Mucosa of gallbladder (tissue), 1 donor: ENCODE measurements at regions not wholly inside any gene's neighbourhood (a gene's known extent, or its start where the extent isn't known, plus 50 kb on each side); places are given as distances from the start of the nearest gene placed in this dataset.

ENCODE experiments used
- DNase-seq: peaks from one replicate; pipeline ENCODE4 v3.0.0-alpha.2; 2020; ENCODE audit warnings: low spot score
- donor health status: DM: no; HTN: no; CAD: no.

DNA sequence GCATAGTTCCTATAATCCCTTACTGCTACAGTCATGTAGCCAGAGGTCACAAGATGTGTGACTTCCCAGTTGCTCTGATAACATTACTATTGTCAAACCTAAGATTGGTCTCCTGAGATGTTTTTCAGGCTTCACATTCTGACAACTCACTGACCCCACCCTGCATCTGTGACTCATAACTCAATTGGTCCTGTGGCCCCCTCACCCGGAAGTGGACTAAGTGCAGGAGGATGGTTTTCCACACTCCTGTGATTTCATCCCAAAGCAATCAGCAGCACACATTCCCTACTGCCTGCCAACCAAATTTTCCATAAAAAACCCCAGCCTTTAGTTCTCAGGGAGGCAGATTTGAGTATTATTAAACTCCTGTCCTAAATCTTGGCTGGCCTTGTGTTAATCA is 564.9 kb upstream of the ZNF385D start:
- DNase-seq, result no peak

DNA sequence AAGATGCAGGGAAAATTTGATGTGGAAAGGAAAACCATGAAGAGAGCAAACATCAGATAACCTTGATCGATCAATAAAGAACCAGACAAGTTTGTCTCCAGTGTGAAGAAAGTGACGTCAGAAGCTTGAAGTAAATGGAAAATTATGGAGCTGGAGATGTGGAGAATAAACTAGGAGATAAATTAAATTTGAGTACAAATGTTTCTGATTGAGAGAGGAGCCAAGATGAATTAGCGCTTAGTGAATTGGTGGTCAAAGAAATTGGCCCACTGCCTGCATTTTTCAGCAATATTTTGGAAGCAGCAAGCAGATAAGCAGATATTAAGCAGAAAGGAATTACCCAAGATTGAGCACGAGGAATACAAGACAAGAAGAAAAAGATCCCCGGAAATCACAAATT is 567.3 kb upstream of the ZNF385D start:
- DNase-seq, result no peak

DNA sequence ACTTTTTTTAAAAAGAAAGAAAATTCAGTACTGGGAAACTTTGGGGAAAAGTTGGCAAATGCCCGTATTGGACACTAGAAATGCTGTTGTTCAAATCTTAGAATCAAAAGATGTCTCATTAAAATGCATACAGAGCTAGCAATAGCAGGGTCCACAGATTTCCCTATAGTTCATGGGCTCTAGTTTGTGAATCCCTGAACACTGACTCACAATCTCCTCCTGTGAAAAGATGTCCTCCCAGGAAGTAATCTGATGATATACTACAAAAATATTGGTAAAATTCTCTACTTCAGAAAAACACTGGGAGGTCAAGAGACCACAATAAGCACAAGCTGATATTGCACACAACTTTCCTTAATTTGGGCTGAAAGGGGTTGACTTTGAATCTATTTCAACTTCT is 568.4 kb upstream of the ZNF385D start:
- DNase-seq, result no peak

DNA sequence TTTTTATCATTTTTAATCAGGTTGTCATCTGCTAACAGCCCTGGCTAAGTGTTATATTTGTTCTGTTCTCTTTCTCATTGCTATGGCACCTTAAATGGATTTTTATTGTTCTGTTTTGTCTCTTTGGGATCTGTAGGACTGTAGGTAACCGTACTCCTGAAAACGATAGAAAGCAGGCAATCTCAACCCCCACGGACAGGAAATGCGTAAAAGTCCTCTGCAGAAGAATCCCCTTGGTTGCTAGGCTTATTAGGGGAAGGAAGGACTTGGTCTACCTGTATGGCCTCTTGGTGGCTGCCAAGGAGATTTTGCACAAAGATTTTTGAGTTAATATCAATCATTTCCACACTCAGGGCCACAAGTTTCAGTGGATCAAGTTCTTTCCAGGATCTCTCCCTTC is 571.9 kb upstream of the ZNF385D start:
- DNase-seq, result no peak

DNA sequence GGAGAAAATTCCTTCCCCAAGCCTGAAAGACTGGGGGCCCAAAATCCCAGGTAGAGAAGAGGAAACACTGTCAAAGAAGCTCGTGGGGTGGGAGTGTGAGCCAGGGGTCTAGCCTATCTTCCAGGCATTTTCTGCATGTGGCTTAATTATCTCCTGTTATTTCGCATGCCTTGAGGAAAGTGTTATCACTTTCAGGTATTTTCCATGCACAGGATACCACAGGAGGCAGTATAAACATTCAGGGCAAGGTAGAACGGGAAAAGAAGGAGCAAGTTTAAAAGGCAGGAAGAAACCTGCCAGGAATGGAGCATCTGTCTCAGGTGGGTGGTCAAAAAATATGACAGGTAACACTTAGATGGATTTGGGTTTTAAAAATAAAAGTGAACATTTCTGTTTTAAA is 575.3 kb upstream of the ZNF385D start:
- DNase-seq, result no peak

DNA sequence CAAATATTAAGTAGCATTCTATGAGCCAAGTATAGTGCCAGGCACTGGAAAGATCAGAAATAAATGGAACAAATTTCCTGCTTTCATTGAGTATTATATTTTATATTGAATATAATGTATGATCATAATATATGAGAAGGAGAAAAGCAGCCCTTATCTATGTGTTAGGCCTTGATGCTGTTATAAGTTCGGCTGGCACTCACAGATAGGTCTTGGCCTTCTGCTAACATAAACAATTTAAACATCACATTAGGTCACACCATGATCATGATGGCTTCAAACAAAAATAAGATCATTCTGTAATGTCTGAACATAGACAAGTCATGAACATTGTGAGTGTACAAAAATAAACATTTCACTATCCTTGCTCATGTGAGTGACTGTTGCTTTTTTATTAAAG is 584.0 kb upstream of the ZNF385D start:
- DNase-seq, result no peak

DNA sequence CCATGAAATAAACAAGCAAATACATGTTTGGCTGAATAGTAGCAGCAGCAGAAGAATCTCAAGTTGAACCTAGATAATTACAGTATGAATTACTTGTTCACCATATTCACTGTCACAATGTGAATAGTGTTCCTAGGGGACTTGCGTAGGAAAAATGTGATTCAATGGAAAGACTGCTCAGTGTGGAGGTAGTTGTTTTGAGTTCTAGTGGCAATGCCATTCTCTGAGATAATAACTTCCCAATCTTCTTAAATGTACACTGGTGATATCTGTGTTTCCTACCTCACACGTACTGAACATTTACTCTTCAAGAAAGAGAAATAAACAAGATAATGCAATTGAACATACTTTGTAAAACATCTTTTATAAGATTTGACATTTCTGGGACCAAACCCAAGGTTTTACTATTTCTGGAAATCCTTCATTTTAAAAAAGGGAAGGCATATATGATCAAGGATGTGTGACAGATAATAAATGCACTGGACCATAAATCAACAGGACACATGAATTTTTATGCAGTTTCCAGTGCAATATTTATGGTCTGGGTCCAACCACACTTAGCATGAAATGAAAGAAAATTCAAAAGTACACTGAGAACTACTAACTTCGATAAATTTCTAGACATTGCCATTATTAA is 598.3 kb upstream of the ZNF385D start:
- no peak for DNase-seq

DNA sequence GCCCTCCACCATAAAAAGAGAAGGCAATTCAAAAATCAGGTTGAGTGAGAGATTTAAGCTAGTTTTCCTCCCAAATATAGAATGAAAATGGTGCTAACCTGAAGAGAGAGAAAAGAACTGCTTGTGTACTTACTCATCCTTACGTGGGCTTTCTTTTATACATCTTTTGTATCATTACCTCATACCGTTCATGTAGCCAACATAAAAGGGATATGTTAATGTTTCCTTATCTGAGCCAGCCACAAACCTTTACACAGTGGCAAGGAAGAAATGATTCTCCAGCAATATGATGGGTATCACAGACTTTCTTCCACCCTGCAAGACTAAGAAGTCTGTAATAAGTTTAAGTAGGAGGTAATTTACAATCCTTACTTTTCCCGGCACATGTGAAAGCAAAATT is 600.8 kb upstream of the ZNF385D start:
- DNase-seq, result no peak

DNA sequence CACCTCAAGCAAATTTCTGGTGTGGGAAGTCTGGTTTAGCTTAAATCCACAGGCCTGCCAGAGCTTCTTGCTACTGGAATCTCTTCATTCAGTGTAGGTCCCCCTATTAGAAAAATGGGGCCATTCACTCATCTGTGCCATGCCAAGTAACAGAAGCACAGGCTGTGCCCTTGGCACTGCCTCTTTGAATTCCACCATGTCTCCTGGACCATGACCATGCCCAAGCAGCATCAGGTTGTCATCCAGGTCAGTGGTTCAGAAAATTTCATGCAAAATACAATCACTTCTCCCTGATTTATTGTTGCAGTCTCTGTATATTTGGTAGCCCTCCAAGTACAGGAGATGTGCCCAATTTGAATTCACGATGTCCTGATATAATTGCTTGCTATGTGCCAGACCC is 602.1 kb upstream of the ZNF385D start:
- DNase-seq, result no peak

DNA sequence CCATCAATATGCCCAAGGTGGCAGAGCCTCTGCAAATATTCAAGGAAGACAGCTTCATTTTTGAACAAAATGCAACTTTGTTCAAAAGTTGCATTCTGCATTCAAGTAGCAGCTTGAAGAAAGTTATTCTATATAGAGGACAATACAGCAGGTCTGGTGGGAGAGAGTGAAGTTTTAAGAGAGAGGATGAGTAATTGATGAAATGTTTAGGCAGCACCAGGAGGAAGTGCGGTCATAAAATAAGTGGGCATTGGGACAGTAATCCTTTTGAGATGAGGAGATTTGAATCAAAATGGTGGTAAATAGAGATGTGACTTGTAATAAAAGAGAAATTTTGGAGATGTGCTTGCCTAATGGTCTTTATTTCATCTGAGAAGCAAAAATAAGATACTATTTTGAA is 607.3 kb upstream of the ZNF385D start:
- no peak for DNase-seq

DNA sequence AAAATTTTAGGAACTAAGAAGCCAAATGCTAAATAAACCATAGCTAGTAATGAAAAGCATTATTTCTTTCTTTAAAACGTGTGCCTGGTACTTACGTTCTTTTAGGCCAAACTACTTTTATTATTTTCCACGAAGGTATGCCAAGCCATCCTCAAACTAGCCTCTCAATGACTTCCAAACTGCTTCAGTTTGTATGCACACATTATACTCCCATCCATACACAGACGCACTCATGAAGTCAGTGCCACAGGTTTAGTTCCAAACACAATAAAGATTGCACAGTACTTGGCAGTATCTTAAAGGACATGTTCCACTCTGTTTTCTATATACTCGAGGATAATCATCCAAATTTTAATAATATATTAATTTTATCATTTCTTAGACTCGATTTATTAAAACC is 609.2 kb upstream of the ZNF385D start:
- DNase-seq, result no peak

DNA sequence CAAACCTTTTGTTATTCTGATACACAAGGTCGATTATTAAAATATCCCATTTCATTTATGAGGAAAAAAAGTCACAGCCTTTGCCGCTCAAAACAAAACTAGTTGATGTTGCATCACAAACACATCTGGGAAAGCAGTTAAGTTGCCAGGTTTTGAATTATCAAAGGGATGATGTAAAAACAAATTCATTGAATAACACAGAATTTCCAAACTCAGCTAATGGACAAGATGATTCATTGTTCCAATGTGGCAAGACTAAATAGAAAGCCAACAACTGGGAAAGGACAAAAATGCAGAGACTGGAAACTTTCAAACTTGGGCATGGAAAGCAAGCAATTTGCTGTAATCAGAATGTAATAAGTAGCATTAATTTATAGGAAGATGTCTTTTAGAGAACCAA is 610.0 kb upstream of the ZNF385D start:
- DNase-seq, result no peak

DNA sequence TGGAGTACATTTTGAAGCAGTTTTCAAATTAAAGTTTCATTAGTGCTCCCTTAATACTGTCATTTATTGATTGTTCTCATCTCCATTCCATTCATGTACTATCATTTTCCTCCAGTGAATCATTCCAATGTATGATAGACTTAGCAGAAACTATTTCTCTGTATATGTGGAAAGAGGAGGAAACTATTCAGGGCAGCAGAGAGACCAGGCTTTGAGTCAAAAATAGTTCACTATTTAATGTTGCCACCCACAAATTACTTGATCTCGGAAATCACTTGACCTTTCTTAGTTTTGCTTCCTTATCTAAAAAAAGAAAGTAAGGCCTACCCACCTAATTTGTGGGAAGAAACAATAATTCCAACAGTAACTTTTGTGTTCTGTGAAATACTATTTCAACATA is 610.5 kb upstream of the ZNF385D start:
- no peak for DNase-seq

DNA sequence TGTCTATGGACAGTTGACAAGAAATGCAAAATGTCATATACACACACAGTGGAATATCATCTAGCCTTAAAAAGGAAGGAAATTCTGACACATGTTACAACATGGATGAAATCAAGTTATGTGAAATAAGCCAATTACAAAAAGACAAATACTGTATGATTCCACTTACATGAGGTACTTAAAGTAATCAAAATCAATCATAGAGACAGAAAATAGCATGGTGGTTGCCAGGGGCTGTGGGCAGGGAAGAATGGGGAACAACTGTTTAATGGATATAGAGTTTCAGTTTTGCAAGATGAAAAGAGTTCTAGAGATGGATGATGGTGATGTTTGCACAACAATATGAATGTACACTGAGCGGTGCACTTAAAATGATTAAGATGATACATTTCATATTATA is 613.8 kb upstream of the ZNF385D start:
- no peak for DNase-seq

DNA sequence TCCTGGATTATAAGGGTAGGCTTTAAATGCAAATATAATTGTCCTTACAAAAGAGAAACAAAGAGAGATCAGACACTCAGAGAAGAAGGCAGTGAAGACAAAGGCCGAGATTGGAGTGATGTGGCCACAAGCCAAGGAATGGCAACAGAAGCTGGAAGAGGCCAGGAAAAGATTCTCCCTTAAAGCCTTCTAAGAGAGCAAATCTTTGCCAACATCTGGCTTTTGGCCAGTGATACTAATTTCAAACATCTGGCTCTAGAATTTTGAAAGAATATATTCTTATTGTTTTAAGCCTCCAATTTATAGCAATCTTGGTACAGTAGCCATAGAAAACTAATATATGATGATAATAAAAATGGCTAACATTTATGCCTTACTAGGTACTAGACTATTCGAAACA is 615.8 kb upstream of the ZNF385D start:
- DNase-seq, result no peak

DNA sequence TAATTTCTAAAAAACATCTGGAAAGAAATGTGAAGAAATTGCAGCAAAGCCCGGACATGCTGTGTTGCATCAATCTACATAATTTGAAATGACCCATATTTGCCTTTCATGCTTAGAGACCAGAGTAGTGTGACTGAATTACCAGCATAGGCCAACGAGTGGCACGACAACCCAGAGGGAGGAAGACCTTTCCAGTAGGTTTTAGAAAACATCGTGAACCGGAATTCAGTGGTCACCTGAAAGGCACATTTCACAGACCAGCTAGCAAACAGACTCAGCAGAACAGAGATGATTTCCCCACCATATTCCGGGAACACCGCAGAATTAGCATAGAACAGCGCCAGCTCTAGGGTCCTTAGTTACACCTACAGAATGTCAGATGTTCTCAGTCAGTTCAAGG is 620.0 kb upstream of the ZNF385D start:
- no peak for DNase-seq

DNA sequence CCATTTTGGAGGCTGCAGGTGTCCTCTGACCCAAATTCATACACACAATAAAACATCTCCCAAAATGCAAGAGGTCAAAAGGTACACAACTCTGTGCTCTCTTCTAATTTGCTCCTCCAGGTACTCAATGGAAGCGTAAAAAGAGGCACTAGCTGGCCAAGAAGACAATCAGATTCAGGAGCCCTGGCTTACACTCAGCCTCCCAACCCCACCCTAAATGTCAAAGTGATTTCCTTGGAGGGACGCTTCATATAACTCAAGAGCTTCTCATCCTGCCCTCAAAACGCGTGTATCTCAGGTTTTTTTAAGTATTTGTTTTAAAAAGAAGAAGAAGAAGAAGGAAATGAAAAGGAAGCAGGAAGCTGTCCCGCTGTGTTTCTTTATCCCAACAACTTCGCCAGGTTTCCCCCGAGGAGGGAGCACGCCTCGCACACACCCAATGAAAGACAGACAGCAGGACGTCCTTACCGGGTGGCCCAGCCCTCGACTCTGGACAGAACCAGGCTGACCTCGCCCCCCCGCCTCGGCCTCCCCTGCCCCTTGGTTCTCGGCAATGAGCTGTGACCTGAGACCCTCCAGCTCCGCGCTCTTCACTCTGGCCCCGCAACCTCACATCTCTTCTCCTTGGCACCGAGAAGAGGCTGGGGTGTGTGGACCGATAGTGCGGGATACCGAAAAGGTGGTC is 620.7 kb upstream of the ZNF385D start:
- DNase-seq, result no peak

DNA sequence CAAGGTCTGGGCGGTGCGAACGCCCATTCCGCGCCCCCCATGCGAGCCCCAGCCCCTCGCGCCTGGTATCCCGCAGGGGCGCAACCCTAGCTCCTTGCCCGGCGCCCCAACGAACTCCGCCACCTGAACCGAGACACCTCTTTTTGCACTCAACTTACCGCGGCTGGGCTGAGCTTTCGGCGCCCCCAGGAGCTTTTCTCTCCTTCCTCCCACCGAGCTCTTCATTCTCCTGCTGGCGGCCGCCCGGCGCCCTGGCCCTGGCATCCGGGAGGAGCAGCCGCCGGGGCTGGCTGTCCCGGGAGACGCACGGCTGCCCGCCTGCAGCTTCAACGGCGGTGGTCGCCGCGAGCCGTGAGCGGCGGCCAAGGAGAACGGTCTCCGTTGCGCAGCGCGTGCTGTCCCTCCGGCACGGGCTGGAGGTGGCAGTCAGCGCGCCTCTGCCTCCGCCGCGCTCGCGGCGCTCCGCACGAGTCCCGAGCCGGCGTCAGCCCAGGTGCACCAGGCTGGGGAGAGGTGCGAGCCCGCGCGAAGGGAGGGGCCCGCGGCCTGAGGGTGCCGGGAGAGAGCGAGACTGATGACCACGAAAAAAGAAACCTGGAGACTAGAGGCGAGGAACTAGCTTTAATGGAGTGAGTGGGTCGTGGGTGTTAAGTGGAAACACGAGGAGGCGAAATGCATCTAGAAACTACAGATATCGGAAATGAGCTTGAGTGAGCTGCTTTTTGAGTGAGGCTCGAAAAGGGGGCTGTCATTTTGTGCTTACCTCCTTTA is 621.5 kb upstream of the ZNF385D start:
- DNase-seq, result no peak

DNA sequence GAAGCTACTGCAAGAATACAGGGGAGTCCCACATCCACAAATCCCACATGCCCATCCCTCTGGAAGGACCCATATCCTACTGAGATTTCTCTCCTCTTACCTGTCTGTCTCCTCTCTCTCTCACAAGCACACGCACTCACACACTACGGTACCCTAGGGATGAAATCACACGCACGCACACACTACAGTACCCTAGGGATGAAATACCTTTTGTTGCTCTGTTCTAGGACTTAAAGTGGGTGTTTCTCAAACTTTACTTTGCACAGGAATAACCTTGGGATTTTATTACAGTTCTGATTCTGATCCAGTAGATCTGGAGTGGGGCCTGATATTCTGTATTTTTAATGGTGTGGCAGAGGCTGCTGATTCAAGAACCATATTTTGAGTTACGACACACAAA is 622.2 kb upstream of the ZNF385D start:
- DNase-seq, result no peak

DNA sequence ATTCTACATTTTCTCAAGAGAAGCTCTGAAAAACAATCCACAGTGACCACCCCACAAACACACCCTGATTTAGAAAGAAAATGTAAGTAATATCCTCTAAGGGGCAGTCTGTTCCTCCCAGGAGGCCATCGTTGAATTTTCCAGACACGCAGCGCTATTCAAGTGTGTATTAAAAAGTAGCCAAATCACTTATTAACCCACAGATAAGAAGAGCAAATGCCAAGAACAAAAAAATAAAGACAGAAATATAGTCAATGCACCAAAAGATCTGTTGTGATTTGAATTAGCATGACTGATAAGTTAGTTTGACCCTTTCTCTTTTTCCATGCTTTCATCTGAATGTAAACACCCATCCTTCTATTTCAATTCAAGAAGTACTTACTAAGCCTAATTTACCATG is 622.8 kb upstream of the ZNF385D start:
- no peak for DNase-seq

DNA sequence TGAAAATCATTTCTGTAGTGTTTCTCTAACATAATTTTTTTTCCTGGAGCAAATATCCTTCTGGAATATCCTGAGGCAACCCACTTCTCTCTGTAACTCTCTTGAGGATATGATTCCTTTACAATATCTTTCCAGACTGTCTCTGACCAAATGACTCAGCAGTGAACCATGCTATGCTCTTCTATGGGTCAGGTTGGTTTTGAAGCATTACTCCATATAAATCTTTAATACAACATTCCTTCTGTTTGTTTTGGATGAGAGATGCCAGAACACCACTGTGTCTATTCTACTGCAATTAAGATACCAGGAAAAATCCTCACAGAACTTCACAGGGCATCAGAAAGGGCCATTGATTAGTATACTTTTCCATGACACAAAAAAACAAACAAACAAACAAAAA is 626.4 kb upstream of the ZNF385D start:
- no peak for DNase-seq

DNA sequence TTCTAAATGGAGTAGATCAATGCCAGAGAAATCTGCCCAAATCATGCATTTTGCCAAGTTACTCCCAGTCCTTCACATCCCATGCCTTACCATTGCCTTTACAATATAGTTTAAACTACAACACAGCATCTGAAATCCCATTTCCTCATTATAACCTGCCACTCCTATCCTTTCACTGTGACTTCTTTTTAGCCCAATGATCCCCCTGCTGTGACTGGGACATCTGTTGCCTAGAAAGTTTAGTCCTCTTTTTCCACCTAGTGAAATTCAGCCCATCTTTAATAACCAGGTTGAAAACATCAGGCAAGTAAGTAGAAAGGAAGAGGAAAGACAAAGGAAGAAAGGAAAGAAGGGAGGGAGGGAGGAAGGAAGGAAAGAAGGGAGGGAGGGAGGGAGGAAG is 627.9 kb upstream of the ZNF385D start:
- DNase-seq, result no peak

DNA sequence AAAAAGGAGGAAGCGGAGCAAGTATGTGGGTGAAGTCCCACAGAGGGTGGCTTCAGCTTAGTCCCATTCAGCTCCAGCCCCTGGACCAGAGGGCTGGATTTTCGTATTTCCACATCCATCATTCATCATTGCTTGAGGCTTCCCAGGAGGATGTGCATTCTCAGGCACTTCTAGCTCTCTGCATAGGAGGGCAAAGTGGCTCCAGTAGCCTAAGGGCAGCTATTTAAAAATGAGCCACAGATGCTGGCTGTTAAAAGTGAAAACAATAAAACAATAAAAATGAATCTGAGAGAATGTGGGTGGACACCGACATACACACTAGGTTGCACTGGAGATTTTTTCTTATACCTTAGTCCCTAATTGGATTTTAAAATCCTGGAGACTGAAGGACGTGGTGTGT is 629.2 kb upstream of the ZNF385D start:
- DNase-seq, result no peak
